ENCODE measurements at regions not wholly inside any gene's neighbourhood (a gene's known extent, or its start where the extent isn't known, plus 50 kb on each side); places are given as distances from the start of the nearest gene placed in this dataset.
"Not testable (repeated sequence)": the region's sequence is repeated elsewhere in the genome, so short reads cannot be mapped to it uniquely, and the experiment has no call there.

DNA sequence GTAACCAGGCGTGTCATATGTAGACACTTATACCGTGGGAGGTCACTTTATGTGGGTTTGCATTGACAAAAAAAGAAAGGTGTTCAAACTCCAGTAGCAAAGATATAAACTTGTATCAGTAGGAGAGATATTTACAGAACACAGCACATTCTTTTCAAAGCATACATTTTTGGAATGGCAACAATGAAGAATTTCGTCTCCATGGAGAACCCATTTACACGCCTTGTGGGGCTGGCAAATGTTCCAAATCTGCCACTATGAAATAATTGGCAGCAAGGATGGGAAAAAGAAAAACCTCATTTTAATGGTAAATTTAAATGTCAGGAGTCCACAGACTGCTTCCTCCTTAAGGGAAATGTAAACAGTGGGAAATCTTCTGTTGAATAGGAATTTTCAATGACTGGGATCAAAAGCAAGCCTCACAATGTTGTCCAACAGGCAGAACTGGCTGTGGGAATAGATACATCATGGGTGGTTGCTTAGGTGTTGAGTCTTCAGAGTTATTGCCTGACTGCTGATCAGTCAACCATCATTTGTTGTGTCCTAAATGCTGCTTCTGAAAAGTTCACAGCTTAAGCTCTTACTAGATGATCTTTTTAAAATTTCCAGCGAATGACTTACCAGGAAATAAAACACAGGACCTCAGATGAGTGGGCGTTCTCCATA is 256.6 kb upstream of the SEMA3C start:
- Histone ChIP-seq H3K27ac (ENCODE audit: low read depth) (no peak overlapping the region), H3K4me3 (ENCODE audit: low read depth, low read length) (no peak overlapping the region), H3K4me1 (ENCODE audit: insufficient read depth) (no peaks in the 10 kb centered on the region), H3K36me3 (ENCODE audit: insufficient read depth) (no peaks in the 10 kb centered on the region)
- 79% methylated on average over 6 of the region's 6 CpGs for WGBS
- no peak for DNase-seq (ENCODE audit: extremely low spot score)

DNA sequence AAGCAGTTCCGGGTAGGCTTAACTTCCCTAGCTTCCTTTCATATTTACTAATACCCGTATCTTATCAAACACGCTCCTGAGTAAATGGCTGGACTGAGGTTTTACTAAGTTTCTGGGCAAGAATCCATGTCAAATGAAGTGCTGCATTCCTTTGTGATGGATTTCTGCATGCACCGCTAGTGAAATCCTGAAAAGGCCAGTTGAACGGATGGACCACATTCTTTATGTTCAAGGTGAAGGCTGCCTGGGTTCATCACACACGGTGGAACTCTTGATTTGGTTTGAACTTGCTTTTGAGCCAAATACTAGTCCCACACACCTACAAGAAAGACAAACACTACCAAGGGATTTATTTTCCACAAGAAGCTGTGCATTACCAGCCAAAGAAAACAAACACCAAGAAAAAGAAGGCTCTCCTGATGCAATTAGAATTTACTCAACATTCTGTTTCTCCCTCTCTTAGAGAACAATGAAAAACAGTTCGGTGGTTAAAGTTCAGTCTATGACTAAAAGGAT is 255.0 kb upstream of the SEMA3C start:
- no peak overlapping the region for H3K4me3 ChIP-seq (ENCODE audit: low read depth, low read length)
- WGBS, result 55% methylated on average over 7 of the region's 7 CpGs
- no peaks in the 10 kb centered on the region for H3K4me1 ChIP-seq (ENCODE audit: insufficient read depth)
- DNase-seq (ENCODE audit: extremely low spot score), result no peak
- H3K27ac ChIP-seq (ENCODE audit: low read depth), result no peak overlapping the region
- H3K36me3 ChIP-seq (ENCODE audit: insufficient read depth), result no peaks in the 10 kb centered on the region

DNA sequence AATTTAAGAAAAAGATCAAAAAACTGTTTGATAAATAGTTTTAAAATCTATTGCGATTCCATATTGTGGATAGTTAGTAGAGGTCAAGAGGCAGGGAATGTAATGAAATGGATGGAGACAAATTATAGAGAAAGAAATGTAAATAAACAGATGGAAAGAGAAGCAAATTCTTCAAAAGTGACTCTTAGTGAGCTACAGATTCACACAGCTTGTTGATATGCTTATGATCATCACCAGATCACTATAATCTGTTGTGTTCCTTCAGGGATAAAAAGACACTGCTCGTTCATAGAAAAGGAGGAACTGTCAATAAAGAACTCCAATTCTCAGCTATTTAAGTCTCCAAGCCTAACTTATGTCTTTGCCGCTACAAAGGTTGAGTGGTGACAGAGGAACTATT is 251.4 kb upstream of the SEMA3C start:
- Histone ChIP-seq H3K4me3 (ENCODE audit: low read depth, low read length) (no peak overlapping the region), H3K27ac (ENCODE audit: low read depth) (no peak overlapping the region), H3K36me3 (ENCODE audit: insufficient read depth) (no peaks in the 10 kb centered on the region), H3K4me1 (ENCODE audit: insufficient read depth) (no peaks in the 10 kb centered on the region)
- no peak for DNase-seq (ENCODE audit: extremely low spot score)
- 74% methylated on average over 3 of the region's 3 CpGs for WGBS

DNA sequence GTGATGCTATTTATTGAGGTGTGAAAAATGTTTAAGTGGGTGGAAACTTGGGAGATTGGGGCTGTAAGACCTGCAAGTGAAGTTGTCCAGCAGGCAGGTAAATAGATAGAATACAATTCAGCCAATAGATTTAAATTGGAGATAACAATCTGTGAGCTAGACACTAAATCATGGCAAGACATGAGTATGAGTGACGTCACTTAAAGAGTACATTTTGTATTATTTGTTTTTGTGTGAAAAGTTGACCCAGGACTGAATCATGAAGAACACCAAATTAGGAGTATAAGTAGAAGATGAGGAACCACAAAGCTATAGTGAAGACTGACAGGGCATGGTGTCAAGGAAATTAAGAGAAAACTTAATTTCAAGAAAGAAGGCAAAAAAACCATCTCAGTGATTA is 249.1 kb upstream of the SEMA3C start:
- H3K4me1 ChIP-seq (ENCODE audit: insufficient read depth), result no peaks in the 10 kb centered on the region
- H3K27ac ChIP-seq (ENCODE audit: low read depth), result no peak overlapping the region
- DNase-seq (ENCODE audit: extremely low spot score), result no peak
- no peaks in the 10 kb centered on the region for H3K36me3 ChIP-seq (ENCODE audit: insufficient read depth)
- WGBS, result 84% methylated on average over 1 of the region's 1 CpG
- H3K4me3 ChIP-seq (ENCODE audit: low read depth, low read length), result no peak overlapping the region

- Histone ChIP-seq H3K4me1 (ENCODE audit: insufficient read depth) (no peaks in the 10 kb centered on the region), H3K27ac (ENCODE audit: low read depth) (no peak overlapping the region), H3K4me3 (ENCODE audit: low read depth, low read length) (no peak overlapping the region), H3K36me3 (ENCODE audit: insufficient read depth) (no peaks in the 10 kb centered on the region)
- no peak for DNase-seq (ENCODE audit: extremely low spot score)
- 74% methylated on average over 4 of the region's 4 CpGs for WGBS
Measured at GRCh38 chr7:81165070-81165469, 246.2 kb upstream of the SEMA3C start.

- DNase-seq (ENCODE audit: extremely low spot score), result no peak
- Histone ChIP-seq H3K36me3 (ENCODE audit: insufficient read depth) (no peaks in the 10 kb centered on the region), H3K4me1 (ENCODE audit: insufficient read depth) (no peaks in the 10 kb centered on the region), H3K4me3 (ENCODE audit: low read depth, low read length) (no peak overlapping the region), H3K27ac (ENCODE audit: low read depth) (no peak overlapping the region)
- WGBS, result 84% methylated on average over 7 of the region's 7 CpGs
Measured at GRCh38 chr7:81162771-81163525, 244.1 kb upstream of the SEMA3C start.

GRCh38 chr7:81162234-81162633 is 243.4 kb upstream of the SEMA3C start:
- no peak overlapping the region for H3K27ac ChIP-seq (ENCODE audit: low read depth)
- H3K4me3 ChIP-seq (ENCODE audit: low read depth, low read length), result no peak overlapping the region
- DNase-seq (ENCODE audit: extremely low spot score), result no peak
- WGBS, result 95% methylated on average over 4 of the region's 4 CpGs
- no peaks in the 10 kb centered on the region for H3K4me1 ChIP-seq (ENCODE audit: insufficient read depth)
- no peaks in the 10 kb centered on the region for H3K36me3 ChIP-seq (ENCODE audit: insufficient read depth)

GRCh38 chr7:81161451-81162075 is 242.7 kb upstream of the SEMA3C start:
- H3K27ac ChIP-seq (ENCODE audit: low read depth), result no peak overlapping the region
- 56% methylated on average over 6 of the region's 6 CpGs for WGBS

GRCh38 chr7:81159402-81159801 is 240.6 kb upstream of the SEMA3C start:
- 77% methylated on average over 2 of the region's 2 CpGs for WGBS
- Histone ChIP-seq H3K4me3 (ENCODE audit: low read depth, low read length) (no peak overlapping the region), H3K4me1 (ENCODE audit: insufficient read depth) (no peaks in the 10 kb centered on the region), H3K27ac (ENCODE audit: low read depth) (no peak overlapping the region), H3K36me3 (ENCODE audit: insufficient read depth) (no peaks in the 10 kb centered on the region)
- DNase-seq (ENCODE audit: extremely low spot score), result no peak

More at GRCh38 chr7:81161451-81162075, 242.7 kb upstream of the SEMA3C start:
- DNase-seq (ENCODE audit: extremely low spot score), result no peak
- no peaks in the 10 kb centered on the region for H3K36me3 ChIP-seq (ENCODE audit: insufficient read depth)
- no peaks in the 10 kb centered on the region for H3K4me1 ChIP-seq (ENCODE audit: insufficient read depth)
- no peak overlapping the region for H3K4me3 ChIP-seq (ENCODE audit: low read depth, low read length)

- Histone ChIP-seq H3K4me1 (ENCODE audit: insufficient read depth) (no peaks in the 10 kb centered on the region), H3K4me3 (ENCODE audit: low read depth, low read length) (no peak overlapping the region), H3K36me3 (ENCODE audit: insufficient read depth) (no peaks in the 10 kb centered on the region), H3K27ac (ENCODE audit: low read depth) (no peak overlapping the region)
- 73% methylated on average over 3 of the region's 3 CpGs for WGBS
- DNase-seq (ENCODE audit: extremely low spot score), result no peak
Measured at GRCh38 chr7:81158189-81158588, 239.3 kb upstream of the SEMA3C start.

GRCh38 chr7:81155654-81156373 is 237.0 kb upstream of the SEMA3C start:
- no peaks in the 10 kb centered on the region for H3K36me3 ChIP-seq (ENCODE audit: insufficient read depth)
- no peaks in the 10 kb centered on the region for H3K4me1 ChIP-seq (ENCODE audit: insufficient read depth)
- DNase-seq (ENCODE audit: extremely low spot score), result peak; percentile 14
- no peak overlapping the region for H3K27ac ChIP-seq (ENCODE audit: low read depth)
- 74% methylated on average over 4 of the region's 4 CpGs for WGBS
- no peak overlapping the region for H3K4me3 ChIP-seq (ENCODE audit: low read depth, low read length)

GRCh38 chr7:81154565-81154964 is 235.7 kb upstream of the SEMA3C start:
- Histone ChIP-seq H3K4me1 (ENCODE audit: insufficient read depth) (no peaks in the 10 kb centered on the region), H3K27ac (ENCODE audit: low read depth) (no peak overlapping the region), H3K4me3 (ENCODE audit: low read depth, low read length) (no peak overlapping the region), H3K36me3 (ENCODE audit: insufficient read depth) (no peaks in the 10 kb centered on the region)
- WGBS, result 86% methylated on average over 1 of the region's 1 CpG
- no peak for DNase-seq (ENCODE audit: extremely low spot score)

DNA sequence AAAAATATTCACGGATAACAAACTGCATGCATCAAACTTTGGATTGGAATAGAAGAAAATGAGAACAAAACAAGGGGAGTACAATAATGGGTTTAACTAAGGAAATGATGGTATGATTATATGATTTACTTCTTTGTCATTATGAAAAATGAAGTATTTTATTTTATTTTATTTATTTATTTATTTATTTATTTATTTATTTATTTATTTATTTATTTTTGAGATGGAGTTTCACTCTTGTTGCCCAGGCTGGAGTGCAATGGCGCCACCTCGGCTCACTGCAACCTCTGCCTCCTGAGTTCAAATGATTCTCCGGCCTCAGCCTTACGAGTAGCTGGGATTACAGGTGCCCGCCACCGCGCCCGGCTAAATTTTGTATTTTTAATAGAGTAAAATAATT is 234.1 kb upstream of the SEMA3C start:
- not testable (repeated sequence) for H3K4me1 ChIP-seq (ENCODE audit: insufficient read depth); H3K36me3 ChIP-seq (ENCODE audit: insufficient read depth); H3K4me3 ChIP-seq (ENCODE audit: low read depth, low read length); H3K27ac ChIP-seq (ENCODE audit: low read depth); DNase-seq (ENCODE audit: extremely low spot score)
- WGBS, result 98% methylated on average over 9 of the region's 9 CpGs

Measured in urinary bladder (tissue), 3 donors.